ENCODE measurements at regions not wholly inside any gene's neighbourhood (a gene's known extent, or its start where the extent isn't known, plus 50 kb on each side); places are given as distances from the start of the nearest gene placed in this dataset.

DNA sequence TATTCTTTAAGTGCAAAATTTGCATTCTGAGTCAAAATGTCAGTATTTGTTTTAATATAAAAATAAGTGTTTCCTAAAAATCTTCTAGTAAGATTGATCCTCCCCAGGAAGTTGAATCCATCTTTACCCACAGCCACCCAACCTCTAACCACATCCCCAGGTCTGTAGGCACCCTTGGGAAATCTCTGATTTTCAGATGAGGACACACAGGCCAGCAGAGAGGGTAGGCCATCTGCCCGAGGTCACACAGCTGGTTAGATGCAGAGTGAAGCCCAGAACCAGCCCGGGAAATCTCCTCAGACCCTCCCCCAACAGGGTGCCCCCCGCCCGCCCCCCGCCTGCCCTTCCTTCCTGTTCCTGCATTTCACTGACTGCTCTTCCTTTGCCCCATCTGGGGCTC, 277.5 kb downstream of the FBXW7 start:
- TF ChIP-seq, protein P1, sequence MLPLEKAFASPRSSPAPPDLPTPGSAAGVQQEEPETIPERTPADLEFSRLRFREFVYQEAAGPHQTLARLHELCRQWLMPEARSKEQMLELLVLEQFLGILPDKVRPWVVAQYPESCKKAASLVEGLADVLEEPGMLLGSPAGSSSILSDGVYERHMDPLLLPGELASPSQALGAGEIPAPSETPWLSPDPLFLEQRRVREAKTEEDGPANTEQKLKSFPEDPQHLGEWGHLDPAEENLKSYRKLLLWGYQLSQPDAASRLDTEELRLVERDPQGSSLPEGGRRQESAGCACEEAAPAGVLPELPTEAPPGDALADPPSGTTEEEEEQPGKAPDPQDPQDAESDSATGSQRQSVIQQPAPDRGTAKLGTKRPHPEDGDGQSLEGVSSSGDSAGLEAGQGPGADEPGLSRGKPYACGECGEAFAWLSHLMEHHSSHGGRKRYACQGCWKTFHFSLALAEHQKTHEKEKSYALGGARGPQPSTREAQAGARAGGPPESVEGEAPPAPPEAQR (tag by site-specific recombination; IDR thresholded peaks at IDR 0.05): no peak
- no peak for TF ChIP-seq CTCF (tag by site-specific recombination; IDR thresholded peaks at IDR 0.05)
- TF ChIP-seq OVOL3 (tag by site-specific recombination; IDR thresholded peaks at IDR 0.05): no peak
- no peak for TF ChIP-seq YY1 (tag by site-specific recombination; IDR thresholded peaks at IDR 0.05)
- TF ChIP-seq ZNF274 (IDR thresholded peaks at IDR 0.05; ENCODE audit: low read length): no peak
- no peak for TF ChIP-seq ZNF274 (tag by site-specific recombination; IDR thresholded peaks at IDR 0.05; ENCODE audit: borderline replicate concordance)
- no peak for TF ChIP-seq ZNF514 (tag by site-specific recombination; IDR thresholded peaks at IDR 0.05)
- TF ChIP-seq HOXC10 (CRISPR knock-in tag; IDR thresholded peaks at IDR 0.05): no peak
